HG03060 (cell line): ENCODE measurements at regions not wholly inside any gene's neighbourhood (a gene's known extent, or its start where the extent isn't known, plus 50 kb on each side); places are given as distances from the start of the nearest gene placed in this dataset.

Experiments used
- ATAC-seq: cut with Tn5 transposase; IDR thresholded peaks from one replicate; pipeline ENCODE4 v1.9.1; 2021; ENCODE audit warnings: low read depth, moderate number of reproducible peaks; ENCODE audit not compliant: unreplicated experiment

DNA sequence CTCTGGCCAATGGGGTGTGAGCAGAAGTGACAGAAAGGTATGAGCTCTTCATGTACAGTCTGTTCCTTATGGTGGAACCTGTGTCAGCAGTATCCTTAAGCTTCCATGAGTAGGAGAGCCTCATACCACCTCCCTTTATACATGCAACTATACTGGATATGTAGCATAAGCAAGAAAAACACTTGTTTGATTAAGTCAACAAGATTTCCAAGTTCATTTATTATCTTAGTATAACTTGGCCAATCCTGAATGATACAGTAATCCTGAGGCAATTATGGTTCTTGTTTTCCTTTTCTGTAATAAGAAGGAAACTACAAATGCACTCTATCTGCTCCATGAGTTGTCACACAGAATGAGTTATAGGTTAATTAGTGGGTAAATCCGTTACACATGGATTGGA, 409.6 kb upstream of the ID4 start:
- ATAC-seq = no peak

DNA sequence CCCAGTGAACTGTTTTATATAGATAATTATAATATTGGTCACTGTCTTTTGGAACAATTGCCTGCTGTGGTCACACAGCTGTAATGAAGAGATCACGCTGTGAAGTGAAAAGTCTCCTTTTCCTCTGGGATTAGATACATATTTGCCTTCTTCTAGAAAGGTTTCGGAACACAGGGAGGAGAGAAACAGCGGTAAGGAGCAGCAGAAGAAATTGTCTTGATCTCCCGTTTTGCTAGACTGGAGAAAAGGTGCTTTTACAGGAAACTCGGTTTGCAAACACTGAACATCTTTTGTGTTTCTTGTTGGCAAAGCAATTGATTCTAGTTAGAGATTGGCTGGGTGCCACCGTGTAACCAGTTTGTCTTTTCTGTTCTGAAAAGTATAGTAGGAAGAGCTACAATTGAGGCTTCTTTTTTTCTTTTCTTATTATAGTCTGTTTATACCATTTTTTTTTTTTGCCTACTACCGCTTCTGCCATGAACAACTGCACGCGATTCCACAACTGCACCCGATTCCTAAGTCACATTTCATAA, 404.1 kb upstream of the ID4 start:
- ATAC-seq = no peak

DNA sequence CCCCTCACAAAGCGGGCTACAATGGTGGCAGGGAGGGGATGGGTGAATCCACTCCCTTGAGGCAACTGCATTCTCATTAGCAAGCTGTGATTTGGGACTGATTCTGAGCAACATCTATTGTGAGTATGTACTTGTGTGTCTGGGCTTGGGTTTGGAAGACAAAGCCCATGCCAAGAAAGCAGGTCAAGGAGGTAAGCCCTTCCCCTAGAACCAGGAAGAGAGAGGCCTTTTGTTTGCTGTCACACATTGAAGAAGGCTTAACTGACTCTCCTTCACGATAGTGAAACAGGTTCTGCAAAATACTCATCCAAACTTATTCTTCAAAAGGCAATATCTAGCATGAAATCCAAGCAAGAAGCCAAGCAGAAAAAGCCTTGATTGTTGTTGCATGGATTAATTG, 403.1 kb upstream of the ID4 start:
- ATAC-seq = no peak

DNA sequence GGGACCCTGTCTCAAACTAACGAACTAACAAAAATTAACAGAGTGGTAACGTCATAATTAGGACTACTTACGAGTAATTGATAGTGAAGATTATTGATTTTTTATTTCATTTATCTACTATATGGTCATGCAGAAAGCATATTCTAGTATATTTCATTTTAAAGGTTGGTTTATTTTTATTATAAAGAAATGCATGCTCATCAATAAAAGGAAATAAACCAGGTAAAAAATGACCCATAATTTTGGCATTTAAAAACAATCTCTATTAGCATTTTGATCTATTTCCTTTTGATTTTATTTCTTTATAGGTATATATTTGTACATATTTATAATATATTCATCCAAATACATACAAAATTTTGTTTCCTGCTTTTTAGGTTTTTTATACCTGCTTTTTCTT, 401.4 kb upstream of the ID4 start:
- no peak for ATAC-seq

DNA sequence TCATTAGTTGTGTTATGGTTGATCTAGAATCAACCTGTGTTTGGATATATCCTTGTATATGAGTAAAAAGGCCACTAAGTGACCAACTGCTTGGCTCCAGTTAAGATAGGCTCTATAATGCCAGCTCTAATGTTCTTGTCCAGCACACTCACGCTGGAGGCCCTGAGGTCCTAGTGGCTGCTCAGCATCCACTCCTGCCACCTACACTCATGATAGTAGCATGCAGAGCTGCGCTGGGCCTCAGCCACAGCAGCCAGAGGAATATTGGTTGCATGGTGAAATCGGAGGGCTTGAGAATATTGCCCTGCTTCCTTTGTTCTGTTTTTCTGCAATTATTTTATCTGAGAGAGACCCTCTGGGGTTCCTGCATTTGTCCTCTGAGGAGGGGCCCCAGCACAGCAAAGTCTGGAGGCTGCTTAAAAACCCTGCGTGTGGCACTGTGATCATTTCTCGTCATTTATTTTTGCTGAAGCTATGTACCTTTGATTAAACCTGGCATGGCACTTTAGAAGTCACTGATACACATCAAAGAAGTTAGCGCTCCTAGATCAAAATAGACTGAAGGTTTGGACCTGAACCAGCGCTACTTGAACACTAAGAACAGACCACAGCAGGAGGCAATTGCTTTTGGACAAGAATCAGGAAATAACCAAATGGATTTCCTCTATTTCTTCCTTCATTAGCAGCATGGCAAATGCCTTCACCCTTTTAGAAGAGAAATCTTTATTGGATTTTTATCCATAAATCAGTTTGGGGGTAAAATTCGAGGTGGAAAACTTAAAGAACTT, 398.4 kb upstream of the ID4 start:
- ATAC-seq = no peak

DNA sequence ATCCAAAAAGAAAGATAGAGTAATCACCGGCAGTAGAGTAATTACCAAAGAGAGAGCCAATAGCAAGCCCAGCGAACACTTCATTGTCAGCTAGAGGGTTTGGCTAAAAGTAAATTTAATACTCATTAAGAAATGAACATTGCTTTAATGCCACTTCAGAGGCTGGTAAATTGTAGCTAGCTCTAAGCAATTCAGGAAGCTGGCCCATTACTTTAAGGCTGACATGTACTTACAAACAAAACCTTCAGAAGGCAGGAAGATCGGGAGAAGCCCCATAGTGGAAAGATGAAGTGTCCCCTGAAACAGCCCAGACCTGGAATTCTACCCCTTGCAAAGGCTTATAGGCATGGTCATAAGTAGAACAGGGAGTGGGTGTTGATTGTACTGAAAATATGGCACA, 396.6 kb upstream of the ID4 start:
- ATAC-seq = no peak

DNA sequence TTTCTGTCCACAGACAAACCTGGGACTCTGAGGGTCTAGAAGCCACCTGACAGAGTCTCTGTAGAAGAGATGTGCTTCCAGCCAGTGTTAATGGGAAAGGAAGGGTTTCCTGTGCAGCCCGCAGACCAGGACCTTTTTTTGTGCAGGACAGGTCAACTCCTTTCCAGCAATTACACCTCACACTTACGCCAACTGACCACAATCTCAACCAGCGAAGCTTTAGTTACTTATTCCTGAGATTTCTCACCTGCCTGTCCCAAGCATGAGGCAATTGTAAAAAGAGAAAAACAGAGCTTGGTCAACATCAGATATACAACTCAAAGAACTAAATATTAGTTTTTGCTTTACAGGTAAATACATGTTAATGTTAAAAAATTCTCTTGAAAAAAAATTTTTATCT, 393.8 kb upstream of the ID4 start:
- no peak for ATAC-seq

DNA sequence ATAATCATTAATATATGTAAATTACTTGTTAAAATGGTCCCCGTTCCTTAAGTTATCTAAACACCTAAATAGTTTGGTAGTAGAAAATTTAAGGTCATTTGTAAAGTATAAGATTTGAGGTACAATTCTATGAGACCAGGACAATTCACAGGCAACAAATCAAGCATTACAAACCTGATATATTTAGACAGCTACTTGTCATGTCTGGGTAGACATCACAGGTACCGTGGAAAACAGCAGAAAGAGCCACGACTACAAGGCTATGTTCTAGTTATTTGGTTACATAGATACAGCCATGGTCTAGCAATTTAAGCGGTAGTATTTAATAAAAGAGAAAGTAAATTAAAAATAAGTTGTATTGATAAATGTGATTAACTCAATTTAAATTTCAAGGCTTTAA, 393.1 kb upstream of the ID4 start:
- ATAC-seq = no peak

DNA sequence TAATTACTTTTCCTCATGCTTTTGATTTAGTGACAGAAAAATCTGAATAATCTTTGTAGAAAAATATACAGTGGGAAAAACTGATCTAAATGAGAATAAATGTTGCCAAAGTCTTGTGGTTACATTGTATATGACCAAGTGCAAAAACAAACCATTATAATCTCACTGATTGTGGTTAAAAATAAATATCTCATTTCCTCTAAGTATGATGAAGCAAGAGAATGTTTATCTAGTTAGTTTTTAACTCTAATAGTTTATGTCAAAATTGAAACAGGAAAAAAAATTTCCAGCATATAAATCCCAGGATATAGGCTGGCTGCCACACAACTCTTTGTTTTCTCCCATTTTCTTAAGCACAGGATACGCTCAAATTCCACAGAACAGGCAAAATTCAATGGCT, 392.7 kb upstream of the ID4 start:
- ATAC-seq = no peak

DNA sequence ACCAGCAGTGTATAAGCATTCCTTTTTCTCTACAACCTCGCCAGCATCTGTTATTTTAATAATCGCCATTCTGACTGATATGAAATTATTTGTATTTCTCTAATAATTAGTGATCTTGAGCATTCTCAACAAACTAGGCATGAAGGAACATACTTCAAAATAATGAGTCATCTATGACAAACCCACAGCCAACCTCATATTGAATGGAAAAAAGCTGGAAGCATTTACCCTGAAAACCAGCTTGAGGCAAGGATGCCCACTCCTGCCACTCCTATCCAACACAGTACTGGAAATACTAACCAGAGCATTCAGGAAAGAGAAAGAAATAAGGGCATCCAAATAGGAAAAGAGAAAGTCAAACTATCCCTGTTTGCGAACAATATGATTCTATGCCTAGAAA, 390.6 kb upstream of the ID4 start:
- no peak for ATAC-seq

DNA sequence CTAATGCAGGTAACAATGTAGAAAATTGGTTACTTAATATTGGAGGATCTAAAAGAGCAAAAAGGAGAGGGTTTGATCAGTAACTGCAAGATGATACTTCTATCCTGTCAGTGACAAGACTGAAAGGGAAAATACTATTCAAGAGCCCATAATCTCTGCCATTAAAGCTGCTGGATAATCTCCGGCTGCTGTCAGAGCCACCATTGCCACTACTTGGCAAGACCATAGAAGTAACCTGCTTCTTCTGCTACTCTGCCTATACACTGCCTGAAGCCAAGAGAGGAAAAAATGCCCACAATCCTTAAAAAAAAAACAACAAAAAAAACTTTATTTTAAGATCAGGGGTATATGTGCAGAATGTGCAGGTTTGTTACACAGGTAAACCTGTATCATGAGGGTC, 386.5 kb upstream of the ID4 start:
- no peak for ATAC-seq

DNA sequence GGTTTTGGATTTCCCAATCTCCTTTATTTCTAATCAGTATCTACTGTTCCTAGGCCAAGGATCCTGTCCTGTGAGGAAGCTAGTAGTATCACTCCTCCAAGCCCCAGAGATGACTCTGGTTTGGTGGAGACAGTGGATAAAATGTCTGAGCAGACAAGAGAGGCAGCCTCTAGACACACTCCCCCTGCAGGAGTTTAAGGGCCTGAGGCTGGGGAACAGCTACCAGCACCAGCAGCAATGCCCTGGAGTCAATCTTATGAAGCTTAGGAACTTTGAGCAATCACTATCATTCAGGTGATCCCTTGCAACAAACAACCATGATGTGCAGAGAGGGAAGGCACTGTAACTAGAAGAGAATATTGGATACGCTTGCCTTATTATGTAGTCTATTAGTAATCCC, 384.7 kb upstream of the ID4 start:
- no peak for ATAC-seq

DNA sequence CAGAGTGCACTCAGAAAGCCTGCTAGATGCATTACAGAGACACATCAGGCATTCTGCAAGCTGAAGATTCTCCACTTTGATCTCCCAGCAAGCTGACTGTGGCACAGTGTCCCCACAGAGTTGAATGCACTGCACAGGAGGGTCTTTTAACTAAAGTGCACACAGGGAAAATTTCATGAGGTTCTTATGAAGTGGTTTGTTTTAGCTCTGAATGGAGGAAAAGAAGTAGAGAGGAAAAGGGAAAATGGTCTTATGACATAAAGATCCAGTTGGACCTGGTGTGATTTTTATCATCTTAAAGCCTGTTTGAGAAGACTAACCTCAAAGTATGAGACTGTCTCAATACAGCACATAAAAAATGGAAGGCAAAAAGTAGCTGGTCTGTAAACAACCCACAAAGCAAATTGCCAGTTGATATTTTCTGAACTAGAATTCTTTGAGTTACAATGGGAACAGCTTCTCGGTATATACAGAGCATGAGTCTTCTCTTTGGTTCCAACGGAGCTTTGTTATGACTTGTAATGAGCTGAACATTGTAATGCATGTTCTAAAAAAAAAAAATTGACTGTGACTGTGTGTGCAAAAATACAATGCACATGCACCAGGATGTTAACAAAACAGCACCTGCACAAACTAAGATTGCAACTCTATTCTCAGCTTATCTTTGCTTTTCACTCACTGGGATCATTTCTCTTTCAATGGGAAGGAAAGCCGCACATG, 383.0 kb upstream of the ID4 start:
- no peak for ATAC-seq

DNA sequence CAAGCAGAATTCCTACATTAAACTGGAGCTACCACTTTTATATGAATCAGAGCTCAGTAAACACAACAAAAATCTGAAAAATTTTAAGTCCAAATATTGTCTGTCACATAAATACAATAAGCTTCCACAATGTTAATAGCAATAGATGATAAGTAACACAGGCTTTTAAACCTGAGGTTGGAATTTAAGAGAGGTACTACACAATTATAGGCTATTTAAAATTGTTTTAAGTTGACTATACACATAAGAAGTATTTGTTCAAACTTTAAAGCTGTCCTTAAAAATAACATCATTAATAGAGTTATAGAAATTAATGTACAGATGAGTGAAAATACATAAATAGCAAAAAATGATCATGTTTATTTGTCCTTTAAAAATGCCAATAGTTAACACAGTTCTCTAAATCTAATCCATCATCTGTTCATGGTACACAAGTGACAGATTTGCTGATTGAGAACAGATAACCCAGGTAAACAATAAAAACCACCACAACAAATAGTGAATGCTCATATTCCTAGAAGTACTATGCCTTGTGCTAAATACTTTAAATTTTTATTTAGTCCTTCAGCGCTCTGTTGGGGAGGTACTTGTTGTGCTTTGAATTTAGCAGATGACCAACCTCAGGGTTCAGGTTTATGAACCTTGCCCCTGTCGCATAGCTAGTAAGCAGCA, 382.3 kb upstream of the ID4 start:
- ATAC-seq = no peak

DNA sequence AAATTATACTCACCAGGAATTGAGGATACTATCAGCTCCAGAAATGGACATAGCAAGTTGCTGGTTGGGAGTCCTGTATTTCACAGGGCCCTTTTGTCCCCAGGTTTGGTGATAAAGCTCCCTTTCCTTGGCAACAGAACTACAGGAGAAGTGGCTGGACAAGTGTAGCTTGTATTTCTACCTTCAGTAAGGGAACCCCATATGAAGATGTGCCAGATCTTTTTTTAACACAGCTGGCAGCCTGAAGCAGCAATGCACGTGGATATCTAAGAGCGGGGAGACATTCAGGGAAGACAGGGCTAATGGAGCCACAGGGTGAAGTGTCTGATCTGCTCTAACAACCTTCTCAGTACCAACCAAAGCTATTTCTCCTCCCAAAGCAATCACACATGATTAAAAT, 373.9 kb upstream of the ID4 start:
- ATAC-seq = no peak

DNA sequence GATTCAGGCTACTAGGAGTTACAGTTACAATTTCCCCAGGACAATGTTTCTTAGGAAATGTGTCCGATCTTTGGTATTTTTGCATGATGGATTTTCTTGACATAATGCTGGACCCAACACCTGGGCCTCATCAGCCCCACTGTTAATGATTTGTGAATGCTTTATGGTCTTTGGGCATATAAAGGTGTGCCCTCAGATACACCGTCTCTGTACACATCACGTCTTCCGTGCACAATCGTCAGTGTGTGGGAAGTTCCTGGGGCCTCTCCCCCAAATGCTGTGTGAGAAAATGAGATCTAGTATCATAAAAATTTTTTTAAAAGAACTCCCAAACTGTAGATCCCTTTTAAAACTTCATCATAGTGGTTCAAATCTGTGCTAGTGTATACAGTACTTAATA, 373.2 kb upstream of the ID4 start:
- no peak for ATAC-seq

DNA sequence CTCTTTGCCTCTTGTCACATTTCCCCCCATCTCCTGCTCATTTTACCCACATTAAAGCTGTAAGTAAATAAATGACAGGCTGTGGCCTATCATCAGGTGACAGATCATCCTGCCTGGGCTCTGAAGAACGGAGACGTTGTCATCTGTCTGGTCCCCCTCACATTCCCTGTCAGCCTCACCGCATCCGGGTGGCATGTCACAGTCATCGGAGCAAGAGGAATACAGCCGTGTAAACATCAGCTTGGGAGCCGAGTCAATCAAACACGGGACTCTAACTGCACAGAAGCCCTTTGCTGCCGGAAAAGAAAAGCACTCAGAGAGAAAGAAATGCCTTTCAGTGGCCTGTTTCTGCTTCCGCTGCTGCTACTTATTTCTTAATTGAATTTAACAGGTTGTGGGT, 371.9 kb upstream of the ID4 start:
- ATAC-seq = no peak

DNA sequence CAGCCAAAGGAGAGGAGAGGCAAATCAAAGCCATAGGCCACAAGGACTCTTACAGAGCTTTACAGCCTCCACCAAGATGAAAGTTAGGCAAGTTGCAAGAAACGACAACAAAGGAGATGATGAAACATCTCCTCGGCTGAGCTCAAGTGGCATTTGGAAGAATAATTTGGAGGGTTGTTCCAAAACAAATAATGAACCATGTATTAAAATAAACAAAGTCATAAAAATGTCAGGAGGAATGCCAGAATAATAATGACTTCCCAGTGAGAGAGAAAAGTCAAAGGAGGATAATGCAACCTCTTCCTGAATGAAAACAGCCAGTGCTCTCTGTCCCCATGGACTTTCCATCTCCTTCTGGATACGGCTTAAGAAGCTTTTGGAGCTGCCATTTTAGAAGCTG, 371.4 kb upstream of the ID4 start:
- no peak for ATAC-seq

DNA sequence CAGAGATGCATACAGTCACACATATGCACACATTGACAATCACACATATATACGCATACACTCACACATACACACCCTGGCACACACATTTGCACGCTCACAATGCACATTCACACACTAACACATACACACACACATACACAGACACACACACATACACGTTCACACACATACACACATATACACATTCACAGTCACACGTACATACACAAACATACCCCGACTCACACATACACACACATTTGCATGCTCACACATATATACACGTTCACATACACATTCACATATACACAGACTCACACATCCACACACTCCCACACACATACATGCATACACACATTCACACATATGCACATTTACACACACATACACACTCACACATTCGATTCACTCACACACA, 366.8 kb upstream of the ID4 start:
- ATAC-seq = no peak

DNA sequence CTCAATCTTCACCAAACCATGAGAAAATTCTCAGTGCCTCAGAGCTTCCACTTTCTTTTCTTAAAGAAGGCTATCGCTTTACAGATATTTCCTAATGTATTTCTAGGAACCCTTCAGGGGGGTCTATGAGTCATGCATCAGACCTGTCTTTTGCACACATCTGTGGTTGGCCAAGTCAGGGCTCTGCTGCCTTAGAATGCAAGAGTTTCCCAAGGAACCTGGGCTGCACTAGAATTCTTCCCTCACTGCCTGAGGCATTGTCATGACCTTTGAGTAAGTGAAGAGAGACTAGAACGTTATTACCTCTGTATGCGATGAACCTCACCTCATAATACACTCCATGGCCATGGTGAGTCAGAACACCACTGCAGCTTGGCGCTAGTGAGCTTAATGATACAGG, 365.0 kb upstream of the ID4 start:
- ATAC-seq = no peak

DNA sequence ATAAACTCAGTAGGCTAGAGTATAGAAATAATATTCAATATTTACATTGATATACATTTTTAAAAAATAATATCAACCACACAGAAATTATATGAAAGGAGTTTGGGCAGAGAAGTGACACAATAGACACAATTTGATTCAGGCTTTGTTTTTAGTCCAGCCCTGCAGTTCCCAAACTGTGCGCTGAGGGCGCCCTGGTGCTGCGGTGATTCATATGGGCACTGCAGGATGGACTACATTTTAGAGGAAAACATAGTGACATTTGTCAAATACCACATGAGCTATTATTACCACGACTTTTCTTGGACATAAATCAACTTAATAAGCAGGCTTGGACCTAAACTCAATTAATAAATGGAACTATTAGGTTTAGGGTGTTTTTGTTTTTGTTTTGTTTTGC, 364.3 kb upstream of the ID4 start:
- no peak for ATAC-seq

DNA sequence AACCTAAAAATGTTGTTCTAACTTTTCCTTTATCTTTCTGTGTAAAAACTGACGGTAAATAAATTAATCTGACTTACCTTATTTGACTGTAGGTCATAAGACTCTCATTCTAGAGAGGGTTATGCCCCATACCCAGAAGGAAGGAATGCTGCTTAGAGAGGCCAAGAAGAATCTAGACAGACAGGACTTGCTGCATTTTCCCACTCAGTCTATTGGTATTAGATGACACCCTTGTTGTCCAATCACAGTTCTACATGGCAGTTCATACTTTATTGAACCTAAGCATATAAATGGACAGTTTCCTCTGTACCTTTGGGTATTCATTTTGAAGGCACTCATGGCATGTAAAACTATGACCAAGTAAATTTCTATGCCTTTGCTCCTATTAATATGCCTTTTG, 359.6 kb upstream of the ID4 start:
- no peak for ATAC-seq
